GM12878 (cell line): ENCODE measurements at regions not wholly inside any gene's neighbourhood (a gene's known extent, or its start where the extent isn't known, plus 50 kb on each side); places are given as distances from the start of the nearest gene placed in this dataset.

ENCODE experiments used
- ATAC-seq: fragments of 200-7000 bp; cut with Tn5 transposase; 3 replicates; pipeline ENCODE4 v1.9.1; 2020; ENCODE audit warnings: mild to moderate bottlenecking, moderate library complexity
- BruUV-seq: library from RNA; stranded (reverse); fragments of 400-500 nt; replicated peaks from 2 replicates; lab custom pipeline; 2021; lab: Mats Ljungman, UMichigan
- CTCF ChIA-PET: fragments of 300-600 bp; sonication (Branson Sonifier 250); formaldehyde crosslinking; extraction: SDS; loops from one replicate; lab custom pipeline; 2021; ENCODE audit warnings: inconsistent platforms; lab: Yijun Ruan, JAX
- POLR2A ChIA-PET: fragments of 350-600 bp; formaldehyde crosslinking; extraction: SDS; loops from one replicate; lab custom pipeline; 2021; ENCODE audit warnings: inconsistent platforms; lab: Charles Lee
- RAD21 ChIA-PET: fragments of 300-600 bp; sonication (Branson Sonifier 250); formaldehyde crosslinking; loops from one replicate; lab custom pipeline; 2023; ENCODE audit warnings: antibody characterized with exemption; ENCODE audit not compliant: unreplicated experiment; lab: Charles Lee
- SMC1A ChIA-PET: fragments of 300-600 bp; sonication (Branson Sonifier 250); formaldehyde crosslinking; loops from one replicate; lab custom pipeline; 2023; ENCODE audit not compliant: unreplicated experiment, uncharacterized antibody; lab: Charles Lee
- DNase-seq: peaks from one replicate; pipeline ENCODE4 v3.0.0-alpha.2; 2011; ENCODE audit warnings: low read depth, low spot score
- FAIRE-seq: peaks from 3 replicates; lab custom pipeline; 2011; peaks lifted over from hg19 to GRCh38; lab: Jason Lieb, UNC
- H2AFZ ChIP-seq: 2 replicates; pipeline ENCODE4 v1.6.0; 2011; ENCODE audit warnings: low read depth, low read length, control low read depth; ENCODE audit not compliant: control insufficient read depth
- H3K27ac ChIP-seq: 2 replicates; pipeline ENCODE4 v1.5.1; 2011; ENCODE audit warnings: control low read depth; ENCODE audit not compliant: control insufficient read depth, insufficient read depth
- H3K27me3 ChIP-seq, 2 experiments: replicated peaks in 1 of 2; 2 replicates each; pipeline versions ENCODE4 v1.6.0 to v1.6.1; 2011; ENCODE audit warnings: low read length in 1 of 2; ENCODE audit not compliant: control insufficient read depth in 2 of 2, insufficient read depth in 2 of 2
- H3K36me3 ChIP-seq, 2 experiments: 2 replicates each; pipeline ENCODE4 v1.5.1; 2011; ENCODE audit warnings: low read length in 1 of 2; ENCODE audit not compliant: control insufficient read depth in 2 of 2, insufficient read depth in 2 of 2
- H3K4me1 ChIP-seq: 2 replicates; pipeline ENCODE4 v1.6.1; 2011; ENCODE audit warnings: mild to moderate bottlenecking, low read length, moderate library complexity, mixed read lengths; ENCODE audit not compliant: control insufficient read depth, insufficient read depth
- H3K4me2 ChIP-seq: 2 replicates; pipeline ENCODE4 v1.6.0; 2011; ENCODE audit warnings: control low read depth; ENCODE audit not compliant: control insufficient read depth, insufficient read depth
- H3K4me3 ChIP-seq: fragments of 200-600 bp; sonication (generic); 2 replicates; pipeline ENCODE4 v1.5.1; 2016
- H3K79me2 ChIP-seq: 2 replicates; pipeline ENCODE4 v1.6.0; 2011; ENCODE audit warnings: low read length; ENCODE audit not compliant: control insufficient read depth, insufficient read depth
- H3K9ac ChIP-seq: 2 replicates; pipeline ENCODE4 v1.8.0; 2011; ENCODE audit warnings: low read length, control low read depth, mixed read lengths; ENCODE audit not compliant: control insufficient read depth, insufficient read depth
- H3K9me3 ChIP-seq: replicated peaks from 3 replicates; pipeline ENCODE4 v1.5.1; 2011; ENCODE audit warnings: mild to moderate bottlenecking, low read length; ENCODE audit not compliant: control insufficient read depth, insufficient read depth
- H4K20me1 ChIP-seq: 2 replicates; pipeline ENCODE4 v1.6.0; 2011; ENCODE audit not compliant: control insufficient read depth, insufficient read depth
- FOXM1 ChIP-seq: IDR thresholded peaks from 2 replicates; pipeline ENCODE4 v1.6.1; 2012; ENCODE audit warnings: low read depth, mild to moderate bottlenecking, inconsistent platforms, low read length, moderate library complexity
- IKZF1 ChIP-seq: fragments of 450-650 bp; conservative IDR thresholded peaks from 2 replicates; pipeline ENCODE4 v1.6.1; 2017; ENCODE audit warnings: antibody characterized with exemption, mild to moderate bottlenecking
- MEF2A ChIP-seq: IDR thresholded peaks from 2 replicates; pipeline ENCODE4 v1.6.1; 2011; ENCODE audit warnings: low read depth, mild to moderate bottlenecking, low read length, moderate library complexity; ENCODE audit not compliant: insufficient read depth
- MXI1 ChIP-seq: fragments of 150-350 bp; IDR thresholded peaks from 2 replicates; pipeline ENCODE4 v1.6.1; 2011; ENCODE audit warnings: low read depth, mild to moderate bottlenecking, inconsistent platforms, low read length, improper control_type of control experiment
- RAD51 ChIP-seq: fragments of 450-650 bp; IDR thresholded peaks from 2 replicates; pipeline ENCODE4 v1.6.1; 2016; ENCODE audit warnings: moderate library complexity, mild to moderate bottlenecking, inconsistent platforms
- RB1 ChIP-seq: fragments of 450-650 bp; formaldehyde crosslinking; IDR thresholded peaks from 2 replicates; pipeline ENCODE4 v1.6.1; 2017; ENCODE audit warnings: mild to moderate bottlenecking, borderline replicate concordance
- RFX5 ChIP-seq: IDR thresholded peaks from 2 replicates; pipeline ENCODE4 v1.6.1; 2011; ENCODE audit warnings: low read depth, low read length, improper control_type of control experiment
- SIX5 ChIP-seq: IDR thresholded peaks from 2 replicates; pipeline ENCODE4 v1.6.1; 2011; ENCODE audit warnings: mild to moderate bottlenecking, low read depth, low read length, moderate library complexity; ENCODE audit not compliant: severe bottlenecking
- STAT3 ChIP-seq: IDR thresholded peaks from 2 replicates; pipeline ENCODE4 v1.6.1; 2011; ENCODE audit warnings: low read depth, low read length, improper control_type of control experiment
- SUPT20H ChIP-seq: IDR thresholded peaks from 2 replicates; pipeline ENCODE4 v1.6.1; 2011; ENCODE audit warnings: low read depth, mild to moderate bottlenecking, low read length, moderate library complexity, borderline replicate concordance; ENCODE audit not compliant: control insufficient read depth
- SUZ12 ChIP-seq: fragments of 200-600 bp; sonication (generic); IDR thresholded peaks from one replicate; pipeline ENCODE4 v1.6.1; 2018; ENCODE audit warnings: antibody characterized with exemption, mild to moderate bottlenecking; ENCODE audit not compliant: unreplicated experiment
- ZNF207 ChIP-seq: fragments of 450-650 bp; IDR thresholded peaks from 2 replicates; pipeline ENCODE4 v1.6.1; 2014; ENCODE audit warnings: antibody characterized with exemption, mild to moderate bottlenecking, borderline replicate concordance
- ZNF24 ChIP-seq: fragments of 450-650 bp; IDR thresholded peaks from 2 replicates; pipeline ENCODE4 v1.6.1; 2017; ENCODE audit warnings: antibody characterized with exemption, mild to moderate bottlenecking
- ZNF274 ChIP-seq: IDR thresholded peaks from one replicate; pipeline ENCODE4 v1.8.0; 2011; ENCODE audit not compliant: insufficient read length, insufficient read depth
- WGBS: methylation state at CpG from one replicate; pipeline ENCODE4 v1.1.6; 2016; ENCODE audit warnings: low lambda C conversion rate; ENCODE audit not compliant: insufficient replicate concordance, insufficient coverage; ENCODE audit errors: missing lambda C conversion rate; 5-methylcytosine and 5-hydroxymethylcytosine counted together
- in situ Hi-C: fragments of 300-500 bp; cut with MboI; formaldehyde crosslinking; loops from 9 replicates; pipeline ENCODE4 v1.14.3; 2018; ENCODE audit warnings: mixed read lengths
- intact Hi-C: fragments of 100-400 bp; cut with micrococcal nuclease; formaldehyde crosslinking; loops from one replicate; pipeline ENCODE4 v1.14.2; 2022; ENCODE audit not compliant: unreplicated experiment
- TF ChIP-seq, protein P1 (sequence below): IDR thresholded peaks from 2 replicates; pipeline ENCODE4 v1.6.1; 2012; ENCODE audit warnings: improper control_type of control experiment, low read depth, low read length; ENCODE audit not compliant: insufficient replicate concordance

- Histone ChIP-seq H3K4me3 (no peak overlapping the region), H3K9me3 (no peaks in the 10 kb centered on the region), H3K27ac (no peak overlapping the region), H2AFZ (no peak overlapping the region), H3K4me2 (no peak overlapping the region), H3K36me3 (no peaks in the 10 kb centered on the region), H3K4me1 (no peaks in the 10 kb centered on the region), H3K79me2 (no peaks in the 10 kb centered on the region), H3K9ac (no peak overlapping the region), H3K27me3 (peaks cover 0 to 4% of the 10 kb centered on the region in 2 experiments; a peak in 2 of 4 replicates), H4K20me1 (no peaks in the 10 kb centered on the region)
- BruUV-seq: no TSS peak
- intact Hi-C loops (no loop called here), in situ Hi-C loops (no loop called here)
- no peak for TF ChIP-seq SUPT20H
- no peak for TF ChIP-seq RAD51
- no peak for TF ChIP-seq ZNF274
- TF ChIP-seq ZNF207: no peak
- no peak for TF ChIP-seq SIX5
- no peak for TF ChIP-seq MEF2A
- TF ChIP-seq IKZF1: no peak
- no peak for TF ChIP-seq STAT3
- TF ChIP-seq ZNF24: no peak
- DNase-seq: no peak
- ChIA-PET RAD21 (no interaction called here), POLR2A (no interaction called here), CTCF (interaction anchor here (1.1 to 3.7 kb wide), 2 partner anchors 11 to 17 kb away, joined by 3 to 18 read pairs; no protein-coding TSS in a partner anchor), SMC1A (no interaction called here)
- WGBS: 53% methylated on average over 2 of the region's 2 CpGs
- ATAC-seq: no peak
- no peak for FAIRE-seq
Observed at GRCh38 chr2:161046876-161047275, 113.4 kb upstream of the TANK start.

GRCh38 chr2:161048317-161048716 lies 111.9 kb upstream of the TANK start:
- no peaks in the 10 kb centered on the region for H3K36me3 ChIP-seq
- H2AFZ ChIP-seq: no peak overlapping the region
- H3K79me2 ChIP-seq: no peaks in the 10 kb centered on the region
- POLR2A ChIA-PET: no interaction called here
- no peak for FAIRE-seq
- DNase-seq: no peak
- CTCF ChIA-PET: interaction anchor here (0.7 to 3.7 kb wide), 3 partner anchors 16 to 656 kb away, joined by 3 to 18 read pairs (median 3); no protein-coding TSS in a partner anchor
- 31% methylated on average over 3 of the region's 3 CpGs for WGBS
- H3K9me3 ChIP-seq: no peaks in the 10 kb centered on the region
- no peak overlapping the region for H3K27ac ChIP-seq
- H3K9ac ChIP-seq: no peak overlapping the region
- H4K20me1 ChIP-seq: no peaks in the 10 kb centered on the region
- H3K27me3 ChIP-seq: no peaks in the 10 kb centered on the region; a peak in 1 of 4 replicates
- intact Hi-C loops (no loop called here), in situ Hi-C loops (no loop called here)
- H3K4me1 ChIP-seq: no peaks in the 10 kb centered on the region
- no peak overlapping the region for H3K4me3 ChIP-seq
- SMC1A ChIA-PET: interaction anchor here (1.4 kb wide), 1 partner anchor 11 kb away, joined by 3 read pairs; no protein-coding TSS in a partner anchor
- TF ChIP-seq RFX5 (no peak), MXI1 (no peak), SUZ12 (no peak), FOXM1 (no peak), RB1 (no peak)
- TF ChIP-seq, protein P1, sequence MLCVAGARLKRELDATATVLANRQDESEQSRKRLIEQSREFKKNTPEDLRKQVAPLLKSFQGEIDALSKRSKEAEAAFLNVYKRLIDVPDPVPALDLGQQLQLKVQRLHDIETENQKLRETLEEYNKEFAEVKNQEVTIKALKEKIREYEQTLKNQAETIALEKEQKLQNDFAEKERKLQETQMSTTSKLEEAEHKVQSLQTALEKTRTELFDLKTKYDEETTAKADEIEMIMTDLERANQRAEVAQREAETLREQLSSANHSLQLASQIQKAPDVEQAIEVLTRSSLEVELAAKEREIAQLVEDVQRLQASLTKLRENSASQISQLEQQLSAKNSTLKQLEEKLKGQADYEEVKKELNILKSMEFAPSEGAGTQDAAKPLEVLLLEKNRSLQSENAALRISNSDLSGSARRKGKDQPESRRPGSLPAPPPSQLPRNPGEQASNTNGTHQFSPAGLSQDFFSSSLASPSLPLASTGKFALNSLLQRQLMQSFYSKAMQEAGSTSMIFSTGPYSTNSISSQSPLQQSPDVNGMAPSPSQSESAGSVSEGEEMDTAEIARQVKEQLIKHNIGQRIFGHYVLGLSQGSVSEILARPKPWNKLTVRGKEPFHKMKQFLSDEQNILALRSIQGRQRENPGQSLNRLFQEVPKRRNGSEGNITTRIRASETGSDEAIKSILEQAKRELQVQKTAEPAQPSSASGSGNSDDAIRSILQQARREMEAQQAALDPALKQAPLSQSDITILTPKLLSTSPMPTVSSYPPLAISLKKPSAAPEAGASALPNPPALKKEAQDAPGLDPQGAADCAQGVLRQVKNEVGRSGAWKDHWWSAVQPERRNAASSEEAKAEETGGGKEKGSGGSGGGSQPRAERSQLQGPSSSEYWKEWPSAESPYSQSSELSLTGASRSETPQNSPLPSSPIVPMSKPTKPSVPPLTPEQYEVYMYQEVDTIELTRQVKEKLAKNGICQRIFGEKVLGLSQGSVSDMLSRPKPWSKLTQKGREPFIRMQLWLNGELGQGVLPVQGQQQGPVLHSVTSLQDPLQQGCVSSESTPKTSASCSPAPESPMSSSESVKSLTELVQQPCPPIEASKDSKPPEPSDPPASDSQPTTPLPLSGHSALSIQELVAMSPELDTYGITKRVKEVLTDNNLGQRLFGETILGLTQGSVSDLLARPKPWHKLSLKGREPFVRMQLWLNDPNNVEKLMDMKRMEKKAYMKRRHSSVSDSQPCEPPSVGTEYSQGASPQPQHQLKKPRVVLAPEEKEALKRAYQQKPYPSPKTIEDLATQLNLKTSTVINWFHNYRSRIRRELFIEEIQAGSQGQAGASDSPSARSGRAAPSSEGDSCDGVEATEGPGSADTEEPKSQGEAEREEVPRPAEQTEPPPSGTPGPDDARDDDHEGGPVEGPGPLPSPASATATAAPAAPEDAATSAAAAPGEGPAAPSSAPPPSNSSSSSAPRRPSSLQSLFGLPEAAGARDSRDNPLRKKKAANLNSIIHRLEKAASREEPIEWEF: no peak
- RAD21 ChIA-PET: no interaction called here
- no TSS peak for BruUV-seq
- ATAC-seq: no peak
- no peak overlapping the region for H3K4me2 ChIP-seq
